Loucy (cell line): ENCODE measurements at regions not wholly inside any gene's neighbourhood (a gene's known extent, or its start where the extent isn't known, plus 50 kb on each side); places are given as distances from the start of the nearest gene placed in this dataset.
"Not testable (repeated sequence)": the region's sequence is repeated elsewhere in the genome, so short reads cannot be mapped to it uniquely, and the experiment has no call there.

Experiments used
- H2AFZ ChIP-seq: fragments of 200-600 bp; sonication (generic); 2 replicates; pipeline ENCODE4 v1.6.0; 2016; ENCODE audit warnings: antibody characterized with exemption, mild to moderate bottlenecking, low read length, moderate library complexity
- H3F3A ChIP-seq: fragments of 200-600 bp; 2 replicates; pipeline ENCODE4 v1.6.0; 2016; ENCODE audit warnings: antibody characterized with exemption, low read depth, mild to moderate bottlenecking
- H3K27me3 ChIP-seq: fragments of 200-600 bp; sonication (generic); 2 replicates; pipeline ENCODE4 v1.6.1; 2014; ENCODE audit warnings: low read length, mild to moderate bottlenecking; ENCODE audit not compliant: insufficient read depth, poor library complexity, severe bottlenecking
- H3K36me3 ChIP-seq: fragments of 200-600 bp; sonication (generic); 2 replicates; pipeline ENCODE4 v1.6.1; 2016; ENCODE audit warnings: low read length; ENCODE audit not compliant: insufficient read depth
- H3K4me1 ChIP-seq: fragments of 200-600 bp; sonication (generic); 2 replicates; pipeline ENCODE4 v1.5.1; 2014; ENCODE audit warnings: low read length, mild to moderate bottlenecking; ENCODE audit not compliant: insufficient read depth, poor library complexity, severe bottlenecking
- H3K4me2 ChIP-seq: fragments of 200-600 bp; sonication (generic); 2 replicates; pipeline ENCODE4 v1.6.0; 2014; ENCODE audit warnings: antibody characterized with exemption, low read length, low read depth, mild to moderate bottlenecking; ENCODE audit not compliant: poor library complexity, severe bottlenecking
- H3K4me3 ChIP-seq: fragments of 200-600 bp; sonication (generic); 2 replicates; pipeline ENCODE4 v1.5.1; 2014; ENCODE audit warnings: low read length, mild to moderate bottlenecking, mixed read lengths; ENCODE audit not compliant: poor library complexity, severe bottlenecking
- H3K79me2 ChIP-seq: fragments of 200-600 bp; sonication (generic); 2 replicates; pipeline ENCODE4 v1.6.1; 2014; ENCODE audit warnings: low read length; ENCODE audit not compliant: insufficient read depth
- H3K9ac ChIP-seq: fragments of 200-600 bp; sonication (generic); 2 replicates; pipeline ENCODE4 v1.6.0; 2014; ENCODE audit warnings: mild to moderate bottlenecking, low read depth, low read length, moderate library complexity; ENCODE audit not compliant: poor library complexity, severe bottlenecking
- H3K9me2 ChIP-seq: fragments of 200-600 bp; sonication (generic); replicated peaks from 2 replicates; pipeline ENCODE4 v1.6.1; 2016; ENCODE audit warnings: low read depth, low read length, mixed read lengths
- H3K9me3 ChIP-seq: fragments of 200-600 bp; sonication (generic); 2 replicates; pipeline ENCODE4 v1.6.1; 2014; ENCODE audit warnings: mild to moderate bottlenecking, antibody characterized with exemption, low read length, low read depth; ENCODE audit not compliant: insufficient read depth
- H4K20me1 ChIP-seq: fragments of 200-600 bp; sonication (generic); 2 replicates; pipeline ENCODE4 v1.6.0; 2014; ENCODE audit warnings: antibody characterized with exemption, low read length, mild to moderate bottlenecking; ENCODE audit not compliant: insufficient read depth, poor library complexity, severe bottlenecking
- EZH2phosphoT487 ChIP-seq: fragments of 200-600 bp; IDR thresholded peaks from 2 replicates; pipeline ENCODE4 v1.6.1; 2018; ENCODE audit warnings: antibody characterized with exemption, mild to moderate bottlenecking, moderate library complexity, borderline replicate concordance
- TF ChIP-seq, protein P1 (sequence below): fragments of 200-600 bp; sonication (generic); conservative IDR thresholded peaks from 2 replicates; pipeline ENCODE4 v1.5.1; 2014; ENCODE audit warnings: mild to moderate bottlenecking, antibody characterized with exemption, low read length

- TF ChIP-seq, protein P1, sequence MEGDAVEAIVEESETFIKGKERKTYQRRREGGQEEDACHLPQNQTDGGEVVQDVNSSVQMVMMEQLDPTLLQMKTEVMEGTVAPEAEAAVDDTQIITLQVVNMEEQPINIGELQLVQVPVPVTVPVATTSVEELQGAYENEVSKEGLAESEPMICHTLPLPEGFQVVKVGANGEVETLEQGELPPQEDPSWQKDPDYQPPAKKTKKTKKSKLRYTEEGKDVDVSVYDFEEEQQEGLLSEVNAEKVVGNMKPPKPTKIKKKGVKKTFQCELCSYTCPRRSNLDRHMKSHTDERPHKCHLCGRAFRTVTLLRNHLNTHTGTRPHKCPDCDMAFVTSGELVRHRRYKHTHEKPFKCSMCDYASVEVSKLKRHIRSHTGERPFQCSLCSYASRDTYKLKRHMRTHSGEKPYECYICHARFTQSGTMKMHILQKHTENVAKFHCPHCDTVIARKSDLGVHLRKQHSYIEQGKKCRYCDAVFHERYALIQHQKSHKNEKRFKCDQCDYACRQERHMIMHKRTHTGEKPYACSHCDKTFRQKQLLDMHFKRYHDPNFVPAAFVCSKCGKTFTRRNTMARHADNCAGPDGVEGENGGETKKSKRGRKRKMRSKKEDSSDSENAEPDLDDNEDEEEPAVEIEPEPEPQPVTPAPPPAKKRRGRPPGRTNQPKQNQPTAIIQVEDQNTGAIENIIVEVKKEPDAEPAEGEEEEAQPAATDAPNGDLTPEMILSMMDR = no peak
- TF ChIP-seq EZH2phosphoT487 = no peak
- H3K79me2 ChIP-seq = no peaks in the 10 kb centered on the region
- no peak overlapping the region for H3K4me2 ChIP-seq
- no peak overlapping the region for H3K9ac ChIP-seq
- H3K4me1 ChIP-seq = no peaks in the 10 kb centered on the region
- no peaks in the 10 kb centered on the region for H4K20me1 ChIP-seq
- peaks cover 22% of the 10 kb centered on the region; the same call in 1 of the 2 replicates for H3K9me3 ChIP-seq
- H3K9me2 ChIP-seq = no peaks in the 10 kb centered on the region
- H3K36me3 ChIP-seq = no peaks in the 10 kb centered on the region
- no peaks in the 10 kb centered on the region for H3K27me3 ChIP-seq
- no peaks in the 10 kb centered on the region for H3F3A ChIP-seq
- H2AFZ ChIP-seq = no peak overlapping the region
- H3K4me3 ChIP-seq = no peak overlapping the region
Measured at GRCh38 chr10:131838966-131839742, 61.7 kb upstream of the PPP2R2D start.

DNA sequence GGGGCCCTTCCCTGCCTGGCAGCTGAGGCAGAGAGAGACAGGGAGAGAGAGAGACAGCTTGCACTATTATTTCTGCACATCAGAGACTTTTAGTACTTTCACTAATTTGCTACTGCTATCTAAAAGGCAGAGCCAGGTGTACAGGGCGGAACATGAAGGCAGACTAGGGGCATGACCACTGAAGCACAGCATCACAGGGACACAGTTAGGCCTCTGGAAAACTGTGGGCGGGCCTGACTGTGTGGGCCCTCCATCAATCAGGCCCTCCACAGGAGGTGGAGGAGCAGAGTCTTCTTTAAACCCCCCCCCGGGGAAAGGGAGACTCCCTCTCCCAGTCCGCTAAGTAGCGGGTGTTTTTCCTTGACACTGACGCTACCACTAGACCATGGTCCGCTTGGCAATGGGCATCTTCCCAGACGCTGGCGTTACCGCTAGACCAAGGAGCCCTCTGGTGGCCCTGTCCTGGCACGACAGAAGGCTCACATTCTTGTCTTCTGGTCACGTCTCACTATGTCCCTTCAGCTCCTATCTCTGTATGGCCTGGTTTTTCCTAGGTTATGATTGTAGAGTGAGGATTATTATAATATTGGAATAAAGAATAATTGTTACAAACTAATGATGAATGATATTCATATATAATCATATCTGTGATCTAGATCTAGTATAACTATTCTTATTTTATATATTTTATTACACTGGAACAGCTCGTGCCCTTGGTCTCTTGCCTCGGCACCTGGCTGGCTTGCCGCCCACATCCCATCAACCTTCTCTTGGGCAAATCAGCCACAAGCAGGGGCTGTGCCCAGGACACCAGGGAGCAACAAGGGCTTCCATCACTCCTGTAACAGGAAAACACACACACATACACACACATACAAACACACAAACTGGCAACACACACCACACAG is 60.7 kb upstream of the PPP2R2D start:
- not testable (repeated sequence) for H3K4me2 ChIP-seq, H4K20me1 ChIP-seq

DNA sequence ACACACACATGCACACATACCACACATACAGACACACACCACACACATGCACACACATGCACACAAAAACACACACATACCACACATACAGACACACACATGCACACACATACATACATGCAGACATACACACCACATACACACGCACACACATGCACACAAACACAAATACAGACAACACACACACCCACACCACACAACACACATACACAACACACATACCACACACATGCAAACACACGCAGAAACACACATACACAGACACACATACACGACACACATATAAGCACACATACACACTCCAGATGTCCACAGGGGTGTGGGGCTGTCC is 60.1 kb upstream of the PPP2R2D start:
- TF ChIP-seq, protein P1 = no peak
- TF ChIP-seq EZH2phosphoT487 = no peak
- Histone ChIP-seq H3K36me3 (no peaks in the 10 kb centered on the region), H3K9me2 (no peaks in the 10 kb centered on the region), H3K4me2 (no peak overlapping the region), H3K4me3 (no peak overlapping the region), H3K9me3 (peaks cover 12% of the 10 kb centered on the region; the same call in 1 of the 2 replicates), H3K4me1 (no peaks in the 10 kb centered on the region), H3F3A (no peaks in the 10 kb centered on the region), H3K79me2 (no peaks in the 10 kb centered on the region), H3K27me3 (no peaks in the 10 kb centered on the region), H4K20me1 (no peaks in the 10 kb centered on the region), H3K9ac (no peak overlapping the region), H2AFZ (no peak overlapping the region)

More for the DNA sequence above, 60.7 kb upstream of the PPP2R2D start:
- H3K9me3 ChIP-seq = peaks cover 12% of the 10 kb centered on the region; the same call in 1 of the 2 replicates
- H3F3A ChIP-seq, H3K9me2 ChIP-seq, H3K36me3 ChIP-seq, H3K9ac ChIP-seq, H2AFZ ChIP-seq, H3K4me3 ChIP-seq, H3K79me2 ChIP-seq, H3K4me1 ChIP-seq, H3K27me3 ChIP-seq: not testable (repeated sequence)
